HG03558 (cell line): ENCODE measurements at regions not wholly inside any gene's neighbourhood (a gene's known extent, or its start where the extent isn't known, plus 50 kb on each side); places are given as distances from the start of the nearest gene placed in this dataset.
"Not testable (repeated sequence)": the region's sequence is repeated elsewhere in the genome, so short reads cannot be mapped to it uniquely, and the experiment has no call there.

Experiments used
- ATAC-seq: cut with Tn5 transposase; IDR thresholded peaks from one replicate; pipeline ENCODE4 v1.9.1; 2021; ENCODE audit warnings: moderate number of reproducible peaks; ENCODE audit not compliant: unreplicated experiment; ENCODE audit errors: extremely low read depth

DNA sequence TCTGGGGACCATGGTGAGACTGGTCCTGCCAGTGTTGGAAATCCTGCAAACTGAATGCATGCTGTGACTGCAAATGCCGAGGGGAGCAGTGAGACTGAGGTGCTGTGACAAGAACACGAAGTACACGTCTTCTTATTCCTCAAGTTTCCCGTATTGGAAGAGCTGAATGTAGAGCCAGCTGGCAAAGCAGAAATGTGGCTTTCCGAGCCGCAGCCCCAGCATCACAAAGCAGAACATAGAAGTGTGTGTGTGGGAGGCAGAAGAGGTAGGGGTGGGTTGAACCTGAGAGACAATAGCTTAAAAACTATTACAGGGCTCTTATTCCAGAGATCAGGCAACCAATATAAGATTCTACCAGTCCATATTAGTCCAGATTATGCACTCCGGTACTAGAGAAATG lies 98.8 kb downstream of the CARTPT start:
- ATAC-seq, result no peak

DNA sequence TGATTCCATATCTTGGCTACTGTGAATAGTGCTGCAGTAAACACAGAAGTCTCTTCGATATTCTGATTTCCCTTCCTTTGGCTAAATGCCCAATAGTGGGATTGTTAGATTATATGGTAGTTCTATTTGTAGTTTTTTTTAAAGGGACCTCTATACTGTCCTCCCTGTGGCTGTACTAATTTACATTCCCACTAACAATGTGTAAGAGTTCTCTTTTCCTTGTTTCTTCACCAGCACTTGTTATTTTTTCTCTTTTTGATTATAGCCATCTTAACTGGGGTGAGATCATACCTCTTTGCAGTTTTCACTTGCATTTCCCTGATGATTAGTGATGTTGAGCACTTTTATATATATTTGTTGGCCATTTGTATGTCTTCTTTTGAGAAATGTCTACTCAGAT lies 102.0 kb downstream of the CARTPT start:
- ATAC-seq, result no peak

DNA sequence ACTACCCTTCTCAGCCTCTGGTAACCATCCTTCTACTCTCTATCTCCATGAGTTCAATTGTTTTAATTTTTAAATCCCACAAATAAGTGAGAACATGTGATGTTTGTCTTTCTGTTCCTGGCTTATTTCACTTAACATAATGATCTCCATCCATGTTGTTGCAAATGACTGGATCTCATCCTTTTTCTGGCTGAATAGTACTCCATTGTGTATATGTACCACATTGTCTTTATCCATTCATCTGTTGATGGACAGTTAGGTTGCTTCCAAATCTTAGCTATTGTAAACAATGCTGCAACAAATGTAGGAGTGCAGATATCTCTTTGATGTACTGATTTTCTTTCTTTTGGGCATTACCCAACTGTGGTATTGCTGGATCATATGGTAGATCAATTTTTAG lies 103.0 kb downstream of the CARTPT start:
- ATAC-seq, result not testable (repeated sequence)

DNA sequence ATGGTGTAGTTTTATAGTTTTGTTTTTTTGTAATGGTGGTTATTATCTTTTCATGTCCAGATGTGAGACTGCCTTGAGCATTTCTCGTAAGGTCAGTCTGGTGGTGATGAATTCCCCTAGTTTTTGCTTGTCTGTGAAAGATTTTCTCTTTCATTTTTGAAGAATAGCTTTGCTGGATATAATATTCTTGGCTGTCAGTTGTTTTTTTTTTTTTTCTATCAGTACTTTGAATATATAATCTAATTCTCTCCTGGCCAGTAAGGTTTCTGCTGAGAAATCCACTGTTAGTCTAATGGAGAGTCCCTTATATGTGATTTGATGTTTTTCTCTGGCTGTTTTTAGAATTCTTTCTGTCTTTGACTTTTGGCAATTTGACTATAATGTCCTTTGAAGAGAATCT lies 106.9 kb downstream of the CARTPT start:
- ATAC-seq, result no peak

DNA sequence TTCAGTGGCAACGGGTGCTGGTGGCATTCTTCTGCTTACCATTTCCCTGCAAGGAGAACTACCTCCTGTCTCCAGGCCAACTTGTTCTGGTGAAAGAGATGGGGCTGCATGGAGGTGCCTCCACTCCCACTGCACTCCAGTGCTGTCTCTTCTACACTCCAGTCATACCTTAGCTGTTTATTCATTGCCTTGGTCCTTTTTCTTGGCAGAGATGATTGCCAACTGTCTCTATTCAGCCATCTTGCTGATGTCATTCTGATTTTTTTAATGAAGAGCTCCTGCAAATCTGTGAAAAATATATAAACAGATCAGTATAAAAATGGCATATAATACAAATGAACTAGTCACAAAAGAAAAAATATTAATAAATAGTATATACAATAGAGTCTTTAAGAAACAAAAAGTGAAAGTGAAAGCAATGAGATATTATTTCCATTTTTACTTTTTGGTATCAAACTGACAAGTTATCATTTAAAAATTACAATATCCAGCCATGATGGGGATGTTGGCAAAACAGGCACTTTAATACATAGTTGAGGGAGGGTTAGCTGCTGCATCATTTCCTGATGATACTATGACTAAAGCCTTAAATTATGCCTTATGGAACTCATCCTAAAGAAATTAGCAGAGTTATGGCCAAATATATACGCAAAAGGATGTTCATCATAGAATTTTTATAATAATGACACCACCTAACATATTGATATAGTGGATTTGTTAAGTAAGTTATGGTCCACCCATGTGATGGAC lies 109.4 kb downstream of the CARTPT start:
- ATAC-seq, result no peak

DNA sequence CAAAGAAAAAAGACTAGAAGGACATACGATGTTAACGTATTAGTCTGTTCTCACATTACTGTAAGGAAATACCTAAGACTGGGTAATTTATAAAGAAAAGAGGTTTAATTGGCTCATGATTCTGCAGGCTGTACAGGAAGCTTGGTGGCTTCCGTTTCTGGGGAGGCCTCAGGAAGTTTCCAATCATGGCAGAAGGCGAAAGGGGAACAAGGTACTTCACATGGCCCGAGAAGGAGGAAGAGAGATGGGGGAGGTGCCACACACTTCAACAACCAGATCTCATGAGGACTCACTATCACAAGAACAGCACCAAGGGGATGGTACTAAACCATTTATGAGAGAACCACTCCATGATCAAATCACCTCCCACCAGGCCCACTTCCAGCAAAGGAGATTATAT lies 110.1 kb downstream of the CARTPT start:
- ATAC-seq, result no peak

DNA sequence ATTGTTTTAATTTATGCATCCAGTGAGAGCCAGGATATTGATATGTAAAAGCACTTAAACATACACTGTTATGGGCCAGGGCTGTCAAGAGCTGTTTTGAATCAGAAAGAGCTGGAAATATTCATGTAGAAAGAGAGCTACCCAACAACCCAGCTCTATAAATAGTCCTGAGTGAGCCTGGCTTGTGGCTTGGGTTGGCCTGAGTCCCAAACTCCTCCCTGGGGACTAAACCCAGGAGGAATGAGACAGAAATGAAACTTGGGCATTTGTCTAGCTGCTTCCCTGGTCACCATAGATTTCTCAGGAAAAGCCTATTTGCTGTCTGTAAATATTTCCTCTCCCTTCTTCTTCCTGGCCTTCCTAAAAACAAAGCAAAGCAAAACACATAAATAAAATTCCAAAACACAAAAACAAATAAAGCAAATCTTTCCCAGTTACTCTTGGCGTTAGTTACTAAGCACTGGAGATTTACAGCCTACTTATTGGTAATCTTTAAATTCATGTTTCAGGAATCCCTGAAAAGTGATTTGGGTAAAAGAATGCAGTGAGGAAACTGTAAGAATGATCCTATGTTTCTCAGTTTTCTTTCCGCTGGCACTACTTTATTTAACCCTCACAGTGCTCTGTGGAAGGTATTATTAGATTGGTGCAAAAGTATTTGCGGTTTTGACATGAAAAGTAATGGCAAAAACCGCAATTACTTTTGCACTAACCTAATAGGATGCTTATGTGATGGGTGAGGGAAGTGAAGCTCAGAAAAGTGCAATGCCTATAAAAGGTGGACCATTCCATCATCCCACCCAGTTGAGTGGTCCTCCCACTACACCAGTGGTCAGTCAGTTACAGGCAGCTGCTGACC lies 111.8 kb downstream of the CARTPT start:
- ATAC-seq, result no peak

DNA sequence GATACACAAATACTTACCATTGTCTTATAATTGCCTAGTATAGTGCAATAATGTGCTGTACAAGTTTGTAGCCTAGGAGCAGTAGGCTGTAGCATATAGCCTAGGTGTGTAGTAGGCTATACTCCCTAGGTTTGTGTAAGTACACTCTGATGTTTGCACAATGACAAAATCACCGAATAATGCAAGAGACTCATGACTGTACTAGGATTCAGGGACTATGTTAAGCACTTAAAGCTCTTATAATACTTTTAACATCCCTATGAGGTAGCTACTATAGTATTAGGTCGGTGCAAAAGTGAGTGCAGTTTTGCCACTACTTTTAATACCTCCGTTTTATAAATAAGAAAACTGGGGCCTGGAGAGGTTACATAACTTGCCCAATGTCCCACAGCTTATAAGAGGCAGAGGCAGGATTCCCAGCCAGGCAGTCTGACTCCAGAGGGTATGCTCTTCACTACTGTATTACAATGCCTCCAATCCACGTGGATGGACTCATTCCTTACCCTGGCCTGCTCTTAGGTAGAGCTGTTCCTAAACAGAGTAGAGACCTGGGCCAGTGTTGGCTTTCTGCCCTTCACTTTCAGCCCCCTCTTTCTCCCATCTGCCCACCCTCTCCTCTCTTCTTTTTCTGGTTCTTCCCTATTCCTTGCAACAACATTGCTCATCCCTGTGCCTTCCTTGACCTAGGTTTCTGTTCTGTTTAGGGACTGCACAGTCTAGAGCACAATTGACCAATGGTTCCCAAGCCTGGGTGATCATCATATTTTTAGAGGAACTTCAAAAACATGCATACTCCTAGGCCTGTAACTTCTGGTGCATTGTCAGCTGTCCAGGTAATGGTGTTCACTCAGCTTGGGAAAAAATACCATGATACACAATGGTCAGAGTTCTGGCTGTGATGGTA lies 114.0 kb downstream of the CARTPT start:
- no peak for ATAC-seq

DNA sequence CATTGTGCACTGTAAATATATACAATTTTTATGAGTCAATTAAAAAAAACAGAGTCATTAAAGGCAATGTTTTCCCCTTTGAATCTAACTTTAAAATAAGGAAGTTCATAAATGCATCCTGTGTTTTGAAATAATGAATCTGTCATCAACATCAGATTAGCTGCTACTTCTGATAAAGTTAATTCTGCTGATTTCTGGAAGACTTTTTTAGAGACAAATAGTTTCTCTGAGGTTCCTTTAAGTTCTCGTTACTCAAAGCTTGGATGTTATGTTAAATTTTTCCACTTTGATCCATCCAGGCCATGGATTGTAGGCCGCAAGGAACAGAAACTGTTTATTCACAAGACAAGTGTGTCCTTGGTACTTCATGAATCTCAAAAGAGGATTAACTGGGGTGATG lies 115.5 kb downstream of the CARTPT start:
- no peak for ATAC-seq

DNA sequence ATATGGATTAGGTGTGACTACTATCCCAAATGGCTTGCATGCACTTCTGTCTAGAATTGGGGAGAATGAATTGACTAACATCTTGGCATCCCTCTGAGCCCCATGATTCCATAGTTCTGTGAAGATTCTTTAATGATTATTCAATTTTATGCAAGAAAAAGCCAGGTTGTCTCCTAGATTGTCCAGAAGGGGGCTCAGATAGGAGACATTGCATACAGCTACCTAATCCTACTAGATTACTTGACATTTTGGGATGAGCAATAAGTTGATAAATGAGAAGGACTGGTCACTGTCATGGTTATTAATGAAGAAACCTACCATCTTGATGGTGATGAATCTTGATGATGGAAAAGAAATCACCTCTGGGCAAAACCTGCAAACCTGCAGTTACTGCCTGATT lies 117.0 kb downstream of the CARTPT start:
- ATAC-seq, result no peak

DNA sequence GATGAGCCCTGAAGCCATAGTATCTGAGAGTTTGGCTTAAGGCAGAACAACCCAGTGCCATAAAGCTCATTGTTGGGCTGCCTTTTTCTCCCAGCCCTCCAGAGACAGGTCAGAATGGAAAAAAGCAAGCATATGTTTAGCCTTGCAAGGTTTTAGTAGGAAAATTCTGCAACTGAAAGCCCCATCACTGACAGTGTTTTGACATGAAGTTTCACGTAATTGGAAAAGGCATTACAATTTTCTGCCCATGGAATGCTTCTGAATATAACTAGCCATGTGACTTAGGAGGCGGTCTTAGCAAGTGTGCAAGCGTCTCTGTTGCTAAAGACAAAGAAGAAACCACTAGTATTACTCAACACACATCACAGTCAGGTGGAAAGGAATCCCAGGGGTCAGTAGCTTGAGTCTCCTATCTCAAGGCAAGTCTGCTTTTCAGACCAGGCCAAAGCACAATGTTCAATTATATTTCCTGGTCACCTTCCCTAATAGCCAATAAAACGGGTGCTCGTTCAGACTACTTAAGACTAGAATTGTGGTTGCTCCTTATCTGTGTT lies 117.6 kb downstream of the CARTPT start:
- ATAC-seq, result no peak

DNA sequence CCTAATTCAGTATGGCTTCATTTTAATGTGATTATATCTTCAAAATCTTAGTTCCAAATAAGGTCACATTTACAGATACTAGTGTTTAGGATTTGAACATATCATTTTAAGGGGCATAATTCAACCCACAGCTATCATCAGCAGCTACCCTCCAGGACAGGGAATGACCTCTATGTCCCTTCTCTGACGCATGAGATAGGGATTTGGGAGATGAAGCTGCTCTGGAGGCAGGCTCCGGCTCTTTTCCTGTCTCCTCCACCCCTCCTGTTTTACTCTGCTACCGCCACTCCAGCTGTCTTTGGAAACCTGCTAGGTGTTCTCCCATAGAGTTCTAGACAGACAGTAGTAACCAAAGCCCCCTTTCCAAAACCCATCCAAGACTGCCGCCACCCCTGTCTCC lies 119.2 kb downstream of the CARTPT start:
- no peak for ATAC-seq

DNA sequence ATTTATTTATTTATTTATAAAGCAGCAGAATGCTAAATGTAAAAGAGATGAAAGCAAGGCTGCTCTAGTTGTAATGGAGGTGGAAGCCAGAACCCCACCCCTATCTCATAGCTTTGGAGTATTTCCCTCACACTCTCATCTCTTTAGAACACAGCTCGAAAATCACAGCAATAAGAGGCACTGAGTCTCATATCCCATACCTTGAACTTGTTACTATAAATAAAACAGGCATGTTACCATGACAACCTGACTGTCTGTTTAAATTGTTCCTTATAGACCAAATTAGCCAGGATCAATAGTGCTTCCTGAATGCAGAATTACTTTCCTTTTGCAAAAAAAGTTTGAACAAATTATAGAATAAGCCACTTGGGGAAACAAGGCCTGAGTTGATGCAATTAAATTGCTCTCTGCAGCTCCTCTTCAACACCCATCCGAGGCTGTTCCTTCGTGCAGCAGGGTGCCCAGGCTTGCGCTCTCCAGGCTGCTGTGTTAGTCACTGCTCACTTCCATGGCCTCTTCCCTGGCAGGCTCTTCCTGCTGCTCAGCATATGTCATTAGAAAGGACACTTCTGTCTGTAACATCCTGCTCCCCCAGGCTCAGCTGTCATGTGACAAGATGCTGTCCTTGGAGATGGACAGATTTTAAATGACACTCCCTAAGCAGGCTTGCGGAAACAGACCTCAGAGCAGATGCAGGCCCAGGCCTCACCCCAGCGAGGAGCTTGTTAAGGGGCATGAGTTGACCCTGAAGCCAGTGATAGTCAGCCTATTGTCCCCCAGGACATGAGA lies 120.2 kb downstream of the CARTPT start:
- ATAC-seq, result no peak

DNA sequence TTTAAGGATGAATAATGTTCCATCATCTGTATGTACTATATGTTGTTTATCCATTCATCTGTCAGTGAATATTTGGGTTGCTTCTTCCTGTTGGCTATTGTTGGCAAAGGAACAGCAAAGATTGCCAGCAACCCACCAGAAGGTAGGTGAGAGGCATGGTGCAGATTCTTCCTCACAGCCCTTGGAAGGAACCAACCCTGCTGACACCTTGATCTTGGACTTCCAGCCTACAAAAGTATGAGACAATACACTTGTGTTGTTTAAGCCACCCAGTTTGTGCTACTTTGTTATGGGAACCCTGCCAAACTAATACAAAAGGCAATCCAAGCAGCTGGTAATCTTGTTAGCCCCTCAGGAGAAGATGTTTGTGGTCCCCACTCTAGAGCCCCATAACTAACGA lies 122.0 kb downstream of the CARTPT start:
- ATAC-seq, result no peak

DNA sequence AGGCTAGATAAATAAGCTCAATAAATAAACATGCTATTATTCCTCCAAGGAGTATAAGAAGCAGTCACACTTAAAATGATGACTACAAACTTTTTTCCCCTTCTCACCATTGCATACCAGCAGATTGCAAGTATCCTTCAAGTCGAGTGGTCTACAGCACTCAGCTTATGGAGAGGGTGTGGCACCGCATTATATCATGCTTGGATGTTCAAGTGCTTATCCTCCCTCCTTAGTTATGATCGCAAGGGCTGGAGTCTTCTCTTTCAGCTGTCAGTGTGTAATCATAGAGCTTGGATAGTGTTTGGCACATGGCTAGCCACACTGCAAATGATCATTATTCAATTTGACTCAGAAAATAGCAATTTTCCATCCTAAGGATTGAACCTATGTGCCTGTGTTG lies 124.0 kb downstream of the CARTPT start:
- no peak for ATAC-seq

DNA sequence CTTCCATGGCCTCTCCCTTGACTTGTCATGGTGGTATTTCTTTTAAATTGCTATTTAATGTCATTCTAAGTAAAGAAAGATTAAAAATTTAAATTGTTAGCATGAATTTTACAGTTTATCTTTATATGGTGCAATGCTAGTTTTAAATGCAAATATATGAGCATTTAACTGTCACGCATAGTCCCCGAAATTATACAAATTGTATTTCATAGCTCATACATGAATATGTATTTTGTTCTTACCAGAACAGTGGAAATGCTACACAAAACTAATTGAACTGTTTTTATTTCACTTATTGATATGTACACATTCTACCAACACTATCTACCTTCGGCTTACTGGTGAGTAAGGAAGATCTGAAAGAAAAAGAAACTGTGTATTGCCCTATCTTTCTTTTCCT lies 125.8 kb downstream of the CARTPT start:
- no peak for ATAC-seq

DNA sequence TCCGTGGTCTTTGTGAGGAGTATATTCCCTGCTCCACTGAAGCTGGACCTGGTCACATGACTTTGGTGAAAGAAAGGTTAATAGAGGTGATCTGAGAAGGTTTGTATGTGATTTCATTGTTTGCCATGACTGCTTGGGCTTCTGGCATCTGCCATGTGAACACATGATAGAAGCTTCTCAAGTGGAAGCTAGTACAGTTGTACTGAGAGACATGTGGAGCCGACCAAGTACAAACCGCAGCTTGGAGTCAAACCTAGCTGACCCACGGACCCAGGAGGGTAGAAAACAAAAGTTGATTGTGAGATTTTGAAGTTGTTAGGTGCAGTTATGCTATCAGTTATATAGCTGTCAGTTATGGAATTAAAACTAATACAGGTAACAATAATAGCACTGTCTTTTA lies 140.4 kb downstream of the CARTPT start:
- no peak for ATAC-seq

DNA sequence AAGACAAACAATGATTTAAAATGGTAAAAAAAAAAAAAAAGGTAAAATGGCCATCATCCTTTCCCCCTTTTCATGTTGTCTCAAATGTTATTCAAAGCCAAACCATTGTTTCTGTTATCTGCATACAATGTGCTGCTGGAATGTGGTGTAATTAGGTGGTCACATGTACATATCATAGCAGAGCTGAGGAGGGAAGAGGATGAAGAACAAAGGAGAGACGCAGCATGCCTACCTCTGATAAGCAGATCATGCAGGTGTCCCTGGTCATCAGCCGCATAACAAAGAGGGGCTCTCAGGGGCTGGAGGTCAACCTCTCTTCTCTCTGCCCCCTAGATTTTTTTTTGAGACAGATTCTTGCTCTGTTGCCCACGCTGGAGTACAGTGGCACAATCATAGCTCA lies 141.0 kb downstream of the CARTPT start:
- ATAC-seq, result no peak

DNA sequence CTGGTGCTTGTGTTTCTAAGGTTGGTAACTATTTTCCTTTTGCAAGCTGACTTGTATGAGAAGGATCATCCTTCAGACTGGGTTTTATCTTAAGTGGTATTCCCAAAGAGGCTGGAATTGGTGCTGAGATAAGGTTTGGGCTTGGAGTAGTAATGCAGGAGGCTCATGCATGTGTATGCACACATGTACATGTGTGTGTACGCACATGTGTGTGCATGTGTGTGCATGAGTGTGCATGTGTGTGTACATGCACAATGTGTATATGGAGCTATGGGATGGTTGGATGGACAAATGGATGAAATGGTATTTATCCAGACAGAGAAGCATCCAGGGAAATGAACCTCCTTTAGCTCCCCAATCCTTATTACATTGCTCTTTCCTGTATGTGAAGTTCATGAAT lies 142.6 kb downstream of the CARTPT start:
- no peak for ATAC-seq

DNA sequence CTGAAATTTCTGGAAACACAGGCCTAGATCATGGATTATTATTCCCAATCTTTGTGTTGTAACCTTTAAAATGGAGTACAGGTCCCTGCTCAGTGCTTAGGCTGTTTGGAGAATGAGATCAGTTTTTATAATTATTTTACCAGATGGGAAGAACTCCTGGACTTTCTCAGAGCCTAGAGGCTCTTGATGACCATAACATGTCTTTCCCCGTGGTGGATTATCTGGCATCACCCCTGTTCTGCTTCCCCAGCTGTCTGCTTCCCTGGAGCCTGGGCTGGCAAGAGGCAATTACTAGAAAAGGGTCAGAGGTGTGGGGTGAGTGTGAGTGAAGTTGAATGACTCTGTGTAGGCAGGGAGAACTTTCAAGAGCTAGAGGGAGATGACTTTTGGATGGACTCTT lies 143.0 kb downstream of the CARTPT start:
- no peak for ATAC-seq
